GM21723 (cell line): ENCODE measurements at regions not wholly inside any gene's neighbourhood (a gene's known extent, or its start where the extent isn't known, plus 50 kb on each side); places are given as distances from the start of the nearest gene placed in this dataset.
"Not testable (repeated sequence)": the region's sequence is repeated elsewhere in the genome, so short reads cannot be mapped to it uniquely, and the experiment has no call there.

Experiments
- ATAC-seq: cut with Tn5 transposase; IDR thresholded peaks from one replicate; pipeline ENCODE4 v1.9.1; 2021; ENCODE audit warnings: mild to moderate bottlenecking, moderate library complexity; ENCODE audit not compliant: unreplicated experiment

DNA sequence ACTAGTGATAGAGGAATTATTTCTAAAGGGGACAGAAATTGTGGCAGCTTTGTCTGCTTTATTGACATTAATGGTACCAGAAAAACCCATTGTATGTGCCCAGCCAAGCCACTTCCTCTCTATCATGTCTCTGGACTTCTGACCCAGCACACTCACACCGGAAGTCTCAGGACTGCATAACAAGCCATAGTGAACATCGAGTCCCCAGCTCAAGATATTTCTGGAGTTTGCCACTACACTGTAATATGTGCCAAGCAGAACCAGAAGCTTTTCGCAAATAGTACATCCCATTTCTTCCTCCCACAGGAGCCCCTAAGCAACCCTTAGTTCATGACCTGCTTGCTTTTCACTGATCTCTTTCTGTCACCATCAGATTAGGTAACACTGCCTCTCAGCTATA is 187.4 kb upstream of the GHR start:
- no peak for ATAC-seq

GRCh38 chr5:42241636-42242035 is 181.6 kb upstream of the GHR start:
- no peak for ATAC-seq

- ATAC-seq: no peak
These were observed 181.0 kb upstream of the GHR start for GRCh38 chr5:42242210-42242609.

GRCh38 chr5:42242881-42243485 is 180.3 kb upstream of the GHR start:
- no peak for ATAC-seq

DNA sequence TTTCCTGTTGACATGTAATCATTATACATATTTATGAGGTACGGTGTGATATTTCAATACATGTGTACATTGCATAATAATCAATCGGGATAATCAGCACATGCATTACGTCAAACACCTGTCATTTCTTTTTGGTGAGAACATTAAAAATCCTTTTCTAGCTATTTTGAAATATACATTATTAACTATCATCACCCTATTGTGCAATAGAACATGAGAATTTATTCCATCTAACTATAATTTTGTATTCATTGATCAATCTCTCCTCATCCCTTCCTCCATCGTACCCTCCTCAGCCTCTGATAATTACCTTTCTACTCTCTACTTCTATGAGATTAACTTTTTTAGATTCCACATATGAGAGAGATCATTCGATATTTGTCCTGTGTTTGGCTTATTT is 170.9 kb upstream of the GHR start:
- no peak for ATAC-seq

- ATAC-seq: not testable (repeated sequence)
These were observed 163.3 kb upstream of the GHR start for GRCh38 chr5:42259914-42260313.

DNA sequence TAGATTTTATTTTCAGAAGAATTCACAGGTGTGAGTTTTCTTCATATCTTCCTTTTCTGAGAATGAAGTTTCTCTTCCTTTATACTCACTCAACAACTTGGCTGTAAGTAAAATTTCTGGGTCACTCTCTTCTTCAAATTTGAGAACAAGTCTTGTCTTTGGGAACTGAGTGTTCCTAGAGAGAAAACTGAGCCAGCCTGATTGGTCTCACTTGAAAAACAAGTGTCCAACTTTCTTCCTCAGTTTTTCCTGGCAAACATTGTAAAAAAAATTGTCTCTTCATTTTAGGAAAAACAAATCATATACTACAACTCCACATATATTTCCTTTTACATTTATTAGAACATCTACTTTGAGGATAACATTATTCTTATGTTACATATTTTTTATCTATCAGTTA is 156.1 kb upstream of the GHR start:
- no peak for ATAC-seq

DNA sequence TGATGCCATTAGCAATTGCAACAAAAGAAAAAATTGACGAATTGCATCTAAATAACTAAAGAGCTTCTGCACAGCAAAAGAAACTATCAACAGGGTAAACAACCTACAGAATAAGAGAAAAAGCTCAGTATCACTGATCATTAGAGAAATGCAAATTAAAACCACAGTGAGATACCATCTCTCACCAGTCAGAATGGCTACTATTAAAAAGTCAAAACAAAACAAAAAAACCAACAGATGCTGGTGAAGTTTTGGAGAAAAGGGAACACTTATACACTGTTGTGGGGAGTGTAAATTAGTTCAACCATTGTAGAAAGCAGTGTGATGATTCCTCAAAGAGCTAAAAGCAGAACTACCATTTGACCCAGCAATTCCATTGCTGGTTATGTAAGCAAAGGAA is 155.1 kb upstream of the GHR start:
- ATAC-seq: not testable (repeated sequence)

DNA sequence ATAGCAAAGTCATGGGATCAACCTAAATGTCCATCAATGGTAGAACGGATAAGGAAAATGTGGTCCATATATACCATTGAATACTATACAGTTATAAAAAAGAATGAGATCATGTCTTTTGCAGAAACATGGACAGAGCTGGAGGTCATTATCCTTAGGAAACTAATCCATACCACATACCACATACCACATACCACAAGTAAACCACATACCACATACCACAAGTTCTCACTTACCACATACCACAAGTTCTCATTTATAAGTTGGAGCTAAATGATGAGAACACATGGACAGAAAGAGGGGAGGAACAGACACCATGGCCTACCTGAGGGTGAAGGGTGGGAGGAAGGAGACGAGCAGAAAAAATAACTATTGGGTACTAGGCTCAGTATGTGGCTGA is 154.6 kb upstream of the GHR start:
- ATAC-seq: no peak

- no peak for ATAC-seq
These were observed 152.5 kb upstream of the GHR start for GRCh38 chr5:42270771-42271170.

- ATAC-seq: no peak
These were observed 148.3 kb upstream of the GHR start for GRCh38 chr5:42274913-42275312.

- ATAC-seq: no peak
These were observed 145.9 kb upstream of the GHR start for GRCh38 chr5:42277293-42277692.

DNA sequence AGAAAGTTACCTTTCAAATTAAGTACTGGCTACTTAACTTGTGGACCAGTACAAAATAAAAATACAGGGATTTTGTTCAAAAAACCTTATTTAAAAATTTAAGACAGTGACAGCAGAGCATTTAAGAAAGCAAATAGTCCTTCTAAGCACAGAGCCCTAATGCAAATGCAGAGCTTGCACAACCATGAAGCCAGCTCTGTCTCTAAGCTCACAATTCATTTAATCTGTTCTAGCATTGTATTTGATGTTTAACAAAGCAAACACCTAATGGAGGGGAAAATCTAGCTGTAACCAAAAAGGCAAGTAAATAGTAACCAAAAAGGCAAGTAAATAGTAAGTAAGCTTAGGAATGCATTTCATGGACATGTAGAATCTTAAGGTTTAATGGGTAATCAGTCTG is 138.7 kb upstream of the GHR start:
- ATAC-seq: no peak

- no peak for ATAC-seq
These were observed 138.0 kb upstream of the GHR start for GRCh38 chr5:42285230-42285629.

DNA sequence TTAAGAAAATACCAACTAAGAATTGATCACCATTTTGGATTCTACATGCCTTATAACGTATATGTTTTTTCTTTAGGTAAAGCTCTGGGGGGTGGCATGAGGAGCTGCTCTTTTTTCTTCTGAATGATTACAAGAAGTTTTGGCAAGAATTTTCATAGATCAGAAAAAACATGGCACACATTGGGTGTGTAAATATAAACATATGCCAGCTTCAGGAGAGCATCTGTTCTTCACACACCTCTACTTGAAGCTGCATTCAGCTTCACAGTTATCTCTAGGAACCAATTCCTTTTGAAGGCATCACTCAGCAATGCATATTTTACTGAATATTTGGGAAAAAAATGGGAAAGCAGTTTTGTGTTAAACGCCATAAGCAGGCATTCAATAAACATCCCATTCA is 122.7 kb upstream of the GHR start:
- no peak for ATAC-seq

GRCh38 chr5:42301349-42301748 is 121.9 kb upstream of the GHR start:
- no peak for ATAC-seq

DNA sequence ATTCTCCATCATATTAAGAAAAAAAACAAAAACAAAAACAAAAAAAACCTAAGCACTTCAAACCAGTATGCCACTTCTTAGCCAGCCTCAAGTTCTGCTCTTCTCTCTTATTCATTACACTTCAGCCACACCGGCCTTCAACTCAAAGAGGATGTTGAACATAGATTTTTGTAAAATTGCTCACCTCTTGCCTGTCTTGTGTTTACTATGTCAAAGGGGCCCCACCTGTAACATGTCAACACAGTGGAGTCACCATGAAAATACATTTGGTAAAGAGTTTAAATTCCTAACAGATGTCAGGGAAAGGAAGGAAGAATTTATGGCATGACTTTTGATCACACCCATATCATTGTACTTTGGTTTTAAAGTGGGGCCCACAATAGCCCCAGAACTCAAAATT is 121.1 kb upstream of the GHR start:
- ATAC-seq: no peak

- no peak for ATAC-seq
These were observed 117.0 kb upstream of the GHR start for GRCh38 chr5:42306287-42306686.

GRCh38 chr5:42309865-42310264 is 113.4 kb upstream of the GHR start:
- no peak for ATAC-seq

DNA sequence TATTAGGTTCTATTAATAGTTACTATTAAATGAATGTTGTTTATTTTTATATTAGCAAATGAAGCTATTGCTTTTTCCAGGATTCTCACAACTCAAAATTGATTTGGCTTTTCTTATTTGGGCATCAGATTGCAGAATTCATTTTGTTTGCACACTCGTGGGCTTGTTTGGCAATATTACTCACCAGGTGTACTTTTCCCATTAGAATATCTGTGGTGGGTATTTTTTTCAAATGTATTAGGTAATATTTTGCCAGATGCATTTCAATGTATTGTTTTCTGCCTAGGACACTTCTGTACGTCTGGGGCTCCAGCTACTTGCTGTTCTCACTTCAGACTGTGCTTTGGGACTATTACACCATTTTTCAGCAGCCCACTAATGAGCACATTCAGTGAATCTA is 108.0 kb upstream of the GHR start:
- no peak for ATAC-seq

DNA sequence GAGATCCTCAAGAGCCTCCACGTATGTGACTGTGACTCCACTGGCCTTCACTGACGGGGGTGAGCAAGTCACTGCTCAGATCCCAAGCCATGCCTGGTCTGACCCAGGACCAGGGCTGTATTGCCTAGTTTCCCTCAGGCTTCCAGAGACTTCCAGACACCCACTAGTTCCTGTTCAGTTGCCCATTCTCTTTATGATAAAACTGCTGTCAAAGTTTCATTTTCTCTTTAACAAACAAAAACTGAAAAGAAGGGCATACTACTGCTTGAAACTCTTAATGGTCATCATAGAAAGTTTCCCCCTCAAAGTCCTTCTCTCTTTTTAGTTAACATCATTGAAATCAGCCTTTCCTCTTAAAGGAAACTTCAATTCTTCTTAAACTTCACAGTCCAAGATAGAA is 105.7 kb upstream of the GHR start:
- ATAC-seq: no peak

DNA sequence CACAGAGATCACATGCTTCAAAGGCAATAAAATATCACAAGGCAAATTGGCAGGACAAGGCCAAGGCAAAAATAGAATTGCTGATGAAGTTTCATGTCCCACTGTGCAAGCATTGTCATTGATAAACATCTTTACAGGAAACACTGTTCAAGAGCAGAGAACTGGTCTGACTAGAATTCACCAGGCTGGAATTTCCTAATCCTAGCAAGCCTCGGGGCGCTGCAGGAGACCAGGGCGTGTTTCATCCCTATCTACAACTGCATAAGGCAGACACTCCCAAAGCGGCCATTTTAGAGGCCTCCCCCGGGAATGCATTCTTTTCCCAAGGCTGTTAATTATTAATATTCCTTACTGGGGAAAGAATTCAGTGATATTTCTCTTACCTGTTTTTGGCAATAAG is 103.7 kb upstream of the GHR start:
- not testable (repeated sequence) for ATAC-seq

- no peak for ATAC-seq
These were observed 101.5 kb upstream of the GHR start for GRCh38 chr5:42321785-42322184.

DNA sequence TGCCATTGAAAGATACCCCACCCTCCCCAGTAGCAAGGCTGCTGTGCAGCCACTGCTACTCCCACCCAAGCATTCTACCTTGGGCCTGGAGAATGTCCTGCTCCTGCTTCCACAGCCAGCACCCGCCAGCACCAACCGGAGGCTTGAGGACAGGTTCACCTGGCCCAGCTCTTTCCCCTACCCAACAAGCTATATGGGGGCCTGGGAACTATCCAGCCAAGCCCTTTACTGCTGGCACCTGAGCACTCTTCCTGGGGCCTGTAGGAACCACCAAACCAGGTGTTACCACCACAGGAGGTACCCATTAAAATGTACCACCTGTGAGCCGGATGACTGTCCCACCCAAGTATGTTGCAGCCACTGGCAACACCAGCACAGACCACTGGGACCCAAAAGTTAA is 86.1 kb upstream of the GHR start:
- ATAC-seq: no peak
